ENCODE measurements at regions not wholly inside any gene's neighbourhood (a gene's known extent, or its start where the extent isn't known, plus 50 kb on each side); places are given as distances from the start of the nearest gene placed in this dataset.
"Not testable (repeated sequence)": the region's sequence is repeated elsewhere in the genome, so short reads cannot be mapped to it uniquely, and the experiment has no call there.

- no peak overlapping the region for H3K27ac Mint-ChIP-seq
- no peak for ATAC-seq
- H3K27me3 ChIP-seq (ENCODE audit: control insufficient read depth, insufficient read depth, low read length), result no peaks in the 10 kb centered on the region
- TF ChIP-seq CTCF (IDR thresholded peaks at IDR 0.05), result no peak
- H3K4me3 Mint-ChIP-seq, result no peak overlapping the region
- peaks cover 5% of the 10 kb centered on the region in 2 donors for H3K4me1 Mint-ChIP-seq
- DNase-seq, result no peak
- H3K36me3 Mint-ChIP-seq, result no peaks in the 10 kb centered on the region
- 93% methylated on average over 7 of the region's 7 CpGs for WGBS (ENCODE audit: insufficient coverage)
- H3K9me3 ChIP-seq (ENCODE audit: control insufficient read depth, insufficient read depth, low read length), result no peaks in the 10 kb centered on the region
- no peaks in the 10 kb centered on the region for H3K4me1 ChIP-seq (ENCODE audit: control insufficient read depth, insufficient read depth, low read length)
- no peaks in the 10 kb centered on the region for H3K9me3 Mint-ChIP-seq
- no peak overlapping the region for H3K27ac ChIP-seq (ENCODE audit: low read length)
- H3K4me3 ChIP-seq (ENCODE audit: low read length), result no peak overlapping the region
- H3K27me3 Mint-ChIP-seq (ENCODE audit: low read depth in 2 of 2), result peaks cover 14 to 33% of the 10 kb centered on the region in 2 donors
- no peaks in the 10 kb centered on the region for H3K36me3 ChIP-seq (ENCODE audit: control insufficient read depth, insufficient read depth, low read length)
- intact Hi-C loops (cut with micrococcal nuclease), result no loop called here
These were observed 142.4 kb downstream of the SMIM20 start for GRCh38 chr4:26056406-26056805.

GRCh38 chr4:26057839-26058238 lies 143.8 kb downstream of the SMIM20 start:
- WGBS (ENCODE audit: insufficient coverage), result 100% methylated on average over 2 of the region's 3 CpGs
- H3K27me3 ChIP-seq (ENCODE audit: control insufficient read depth, insufficient read depth, low read length); H3K36me3 ChIP-seq (ENCODE audit: control insufficient read depth, insufficient read depth, low read length); H3K27ac ChIP-seq (ENCODE audit: low read length); DNase-seq; H3K36me3 Mint-ChIP-seq; H3K4me1 ChIP-seq (ENCODE audit: control insufficient read depth, insufficient read depth, low read length); ATAC-seq; H3K27ac Mint-ChIP-seq; H3K4me3 ChIP-seq (ENCODE audit: low read length); H3K4me3 Mint-ChIP-seq; H3K9me3 Mint-ChIP-seq; H3K9me3 ChIP-seq (ENCODE audit: control insufficient read depth, insufficient read depth, low read length); H3K4me1 Mint-ChIP-seq; intact Hi-C loops (cut with micrococcal nuclease): not testable (repeated sequence)
- H3K27me3 Mint-ChIP-seq (ENCODE audit: low read depth in 2 of 2), result peaks cover 13 to 33% of the 10 kb centered on the region in 2 donors

- no peaks in the 10 kb centered on the region for H3K36me3 Mint-ChIP-seq
- ATAC-seq, result no peak
- WGBS (ENCODE audit: insufficient coverage), result 29% methylated on average over 7 of the region's 7 CpGs
- Histone ChIP-seq H3K27me3 (ENCODE audit: control insufficient read depth, insufficient read depth, low read length) (no peaks in the 10 kb centered on the region), H3K27ac (ENCODE audit: low read length) (no peak overlapping the region), H3K36me3 (ENCODE audit: control insufficient read depth, insufficient read depth, low read length) (no peaks in the 10 kb centered on the region), H3K4me3 (ENCODE audit: low read length) (no peak overlapping the region), H3K9me3 (ENCODE audit: control insufficient read depth, insufficient read depth, low read length) (no peaks in the 10 kb centered on the region), H3K4me1 (ENCODE audit: control insufficient read depth, insufficient read depth, low read length) (no peaks in the 10 kb centered on the region)
- no peaks in the 10 kb centered on the region for H3K9me3 Mint-ChIP-seq
- DNase-seq, result no peak
- H3K4me3 Mint-ChIP-seq, result no peak overlapping the region
- intact Hi-C loops (cut with micrococcal nuclease), result no loop called here
- H3K4me1 Mint-ChIP-seq, result no peaks in the 10 kb centered on the region
- no peak overlapping the region for H3K27ac Mint-ChIP-seq
- no peak for TF ChIP-seq CTCF (IDR thresholded peaks at IDR 0.05)
- peaks cover 8 to 33% of the 10 kb centered on the region in 2 donors for H3K27me3 Mint-ChIP-seq (ENCODE audit: low read depth in 2 of 2)
These were observed 144.5 kb downstream of the SMIM20 start for GRCh38 chr4:26058537-26058936.

GRCh38 chr4:26059391-26060154 lies 145.6 kb downstream of the SMIM20 start:
- no peaks in the 10 kb centered on the region for H3K9me3 Mint-ChIP-seq
- WGBS (ENCODE audit: insufficient coverage), result 97% methylated on average over 5 of the region's 5 CpGs
- Histone ChIP-seq H3K4me3 (ENCODE audit: low read length) (no peak overlapping the region), H3K36me3 (ENCODE audit: control insufficient read depth, insufficient read depth, low read length) (no peaks in the 10 kb centered on the region), H3K9me3 (ENCODE audit: control insufficient read depth, insufficient read depth, low read length) (no peaks in the 10 kb centered on the region), H3K4me1 (ENCODE audit: control insufficient read depth, insufficient read depth, low read length) (no peaks in the 10 kb centered on the region), H3K27ac (ENCODE audit: low read length) (no peak overlapping the region), H3K27me3 (ENCODE audit: control insufficient read depth, insufficient read depth, low read length) (no peaks in the 10 kb centered on the region)
- ATAC-seq (peak in 1 of 3 donors; percentile 14), DNase-seq (no peak)
- H3K27me3 Mint-ChIP-seq (ENCODE audit: low read depth in 2 of 2), result peaks cover 6 to 26% of the 10 kb centered on the region in 2 donors
- H3K27ac Mint-ChIP-seq, result no peak overlapping the region
- H3K4me1 Mint-ChIP-seq, result no peaks in the 10 kb centered on the region
- intact Hi-C loops (cut with micrococcal nuclease), result no loop called here
- H3K4me3 Mint-ChIP-seq, result no peak overlapping the region
- H3K36me3 Mint-ChIP-seq, result no peaks in the 10 kb centered on the region
- TF ChIP-seq CTCF (IDR thresholded peaks at IDR 0.05), result no peak

All from natural killer cell (primary cell).